HEK293 (cell line): ENCODE measurements at regions not wholly inside any gene's neighbourhood (a gene's known extent, or its start where the extent isn't known, plus 50 kb on each side); places are given as distances from the start of the nearest gene placed in this dataset.
"Not testable (repeated sequence)": the region's sequence is repeated elsewhere in the genome, so short reads cannot be mapped to it uniquely, and the experiment has no call there.

Source experiments
- CTCF ChIA-PET: fragments of 350-600 bp; formaldehyde crosslinking; extraction: SDS; loops from one replicate; lab custom pipeline; 2021; ENCODE audit warnings: antibody characterized with exemption; lab: Yijun Ruan, JAX
- POLR2A ChIA-PET: fragments of 300-600 bp; formaldehyde crosslinking; extraction: SDS; loops from one replicate; lab custom pipeline; 2020; ENCODE audit warnings: antibody characterized with exemption, inconsistent platforms; lab: Yijun Ruan, JAX
- H3K27ac ChIP-seq: fragments of 200-500 bp; sonication (Bioruptor generic); 2 replicates; pipeline ENCODE4 v1.5.1; 2014; ENCODE audit warnings: low read depth, low read length, control low read depth, inconsistent platforms; ENCODE audit errors: extremely low read depth
- H3K36me3 ChIP-seq, 2 experiments: fragments of 200-500 bp in 1 of 2; sonication (Bioruptor generic) in 1 of 2; 1 replicate in 1 of 2; 2 replicates in 1 of 2; pipeline ENCODE4 v1.5.1; 2014 to 2017; ENCODE audit warnings: inconsistent platforms in 2 of 2, low read length in 2 of 2; ENCODE audit not compliant: control insufficient read depth in 2 of 2, insufficient read depth in 1 of 2
- H3K4me1 ChIP-seq: fragments of 200-500 bp; sonication (Bioruptor generic); 2 replicates; pipeline ENCODE4 v1.5.1; 2014; ENCODE audit warnings: mild to moderate bottlenecking, low read length, inconsistent platforms; ENCODE audit not compliant: control insufficient read depth, insufficient read depth
- H3K4me3 ChIP-seq: 2 replicates; pipeline ENCODE4 v1.5.1; 2011; ENCODE audit warnings: low read depth, mild to moderate bottlenecking, control low read depth, low read length, moderate library complexity
- H3K9me3 ChIP-seq: fragments of 200-500 bp; sonication (Bioruptor generic); 2 replicates; pipeline ENCODE4 v1.5.1; 2014; ENCODE audit warnings: low read depth, low read length, inconsistent platforms; ENCODE audit not compliant: control insufficient read depth, insufficient read depth
- GLI2 ChIP-seq: fragments of 450-650 bp; formaldehyde crosslinking; IDR thresholded peaks from 2 replicates; pipeline ENCODE4; 2017; ENCODE audit warnings: missing biosample characterization, missing genetic modification characterization, low read depth, borderline replicate concordance
- KLF16 ChIP-seq: fragments of 450-650 bp; formaldehyde crosslinking; IDR thresholded peaks from 2 replicates; pipeline ENCODE4 v1.5.1; 2017; ENCODE audit warnings: missing biosample characterization, missing genetic modification characterization
- KLF9 ChIP-seq: fragments of 450-650 bp; formaldehyde crosslinking; IDR thresholded peaks from 2 replicates; pipeline ENCODE4 v1.5.1; 2016; ENCODE audit warnings: missing biosample characterization, missing genetic modification characterization, low read depth
- MZF1 ChIP-seq: fragments of 450-650 bp; formaldehyde crosslinking; IDR thresholded peaks from 2 replicates; pipeline ENCODE4 v1.5.1; 2017; ENCODE audit warnings: missing biosample characterization, missing genetic modification characterization, borderline replicate concordance
- SP3 ChIP-seq: fragments of 450-650 bp; formaldehyde crosslinking; IDR thresholded peaks from 2 replicates; pipeline ENCODE4 v1.5.1; 2016; ENCODE audit warnings: missing biosample characterization, missing genetic modification characterization
- ZNF274 ChIP-seq, 2 experiments: fragments of 200-500 bp in 1 of 2; fragments of 450-650 bp in 1 of 2; sonication (Bioruptor generic) in 1 of 2; formaldehyde crosslinking in 1 of 2; IDR thresholded peaks; 2 replicates each; pipeline versions ENCODE4 v1.5.1 to v1.6.1; 2014 to 2016; ENCODE audit warnings: borderline replicate concordance in 1 of 2, inconsistent platforms in 1 of 2, low read length in 1 of 2, missing biosample characterization in 1 of 2, missing genetic modification characterization in 1 of 2
- ZNF335 ChIP-seq: fragments of 450-650 bp; formaldehyde crosslinking; conservative IDR thresholded peaks from 2 replicates; pipeline ENCODE4 v1.5.1; 2016; ENCODE audit warnings: missing biosample characterization, missing genetic modification characterization
- ZNF596 ChIP-seq: fragments of 450-650 bp; IDR thresholded peaks from 2 replicates; pipeline ENCODE4 v1.5.0; 2018; ENCODE audit warnings: missing biosample characterization, mild to moderate bottlenecking, missing genetic modification characterization, moderate library complexity
- ZNF768 ChIP-seq: fragments of 450-650 bp; formaldehyde crosslinking; IDR thresholded peaks from 2 replicates; pipeline ENCODE4 v1.5.1; 2018; ENCODE audit warnings: missing biosample characterization, mild to moderate bottlenecking, missing genetic modification characterization
- TF ChIP-seq, protein P1 (sequence below): fragments of 450-650 bp; IDR thresholded peaks from 2 replicates; pipeline ENCODE4 v1.5.1; 2018; ENCODE audit warnings: missing biosample characterization, mild to moderate bottlenecking, missing genetic modification characterization
- TF ChIP-seq, protein P2 (sequence below): fragments of 450-650 bp; formaldehyde crosslinking; IDR thresholded peaks from 2 replicates; pipeline ENCODE4 v1.5.1; 2016; ENCODE audit warnings: missing biosample characterization, missing genetic modification characterization, borderline replicate concordance
- TF ChIP-seq, protein P3 (sequence below): fragments of 450-650 bp; formaldehyde crosslinking; IDR thresholded peaks from 2 replicates; pipeline ENCODE4 v1.5.1; 2016; ENCODE audit warnings: missing biosample characterization, missing genetic modification characterization

DNA sequence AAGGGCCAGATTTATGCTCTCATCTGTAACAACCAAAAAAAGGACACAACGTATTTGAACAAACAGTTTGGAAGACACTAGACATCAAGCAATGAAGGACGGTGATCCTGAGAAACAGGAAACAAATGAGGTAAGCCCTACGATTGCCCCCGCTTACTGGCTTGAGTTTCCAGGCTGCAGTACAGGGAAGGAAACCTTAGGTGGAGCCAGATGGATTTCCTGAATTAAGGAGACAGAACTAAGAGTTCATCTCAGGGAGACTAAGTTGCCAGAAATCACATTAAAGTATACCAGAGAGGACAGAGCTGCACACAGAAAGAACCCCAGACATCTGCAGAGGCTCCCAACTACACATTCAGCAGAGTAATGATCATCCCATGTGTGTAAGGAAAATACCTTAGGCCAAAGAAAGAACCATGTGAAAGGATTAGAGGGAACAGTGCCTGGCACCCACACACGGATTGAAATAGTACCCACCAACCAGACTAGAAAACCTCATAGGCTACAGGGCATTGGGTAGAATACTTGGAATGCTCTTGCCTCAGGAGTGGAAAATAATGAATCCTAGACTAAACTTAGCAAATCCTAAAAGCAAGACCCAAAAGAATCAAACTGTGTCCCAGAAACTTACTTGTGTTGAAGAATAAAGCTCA lies 99.3 kb upstream of the NIPBL start (continued):
- TF ChIP-seq ZNF335 (tag by site-specific recombination), result 0 out of 2 replicates have a peak, but pooled peaks have one; percentile 28
- TF ChIP-seq, all 188 proteins: peak for 4

DNA sequence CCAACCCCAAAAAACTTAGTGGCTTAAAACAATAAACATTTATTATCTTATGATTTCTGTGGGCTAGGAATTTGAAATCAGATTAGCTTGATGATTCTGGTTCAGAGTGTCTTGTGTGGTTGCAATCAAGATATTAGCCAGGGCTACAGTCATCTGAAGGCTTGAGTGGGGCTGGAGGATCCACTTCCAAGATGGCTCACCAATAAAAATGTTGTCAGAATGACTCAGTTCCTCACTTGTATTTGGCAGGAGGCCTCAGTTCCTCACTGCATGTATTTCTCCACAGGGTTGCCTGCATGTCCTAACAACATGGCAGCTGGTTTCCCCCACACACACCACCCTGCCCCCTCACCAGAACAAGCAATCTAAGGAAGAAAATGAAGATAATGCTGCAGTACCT lies 98.2 kb upstream of the NIPBL start:
- POLR2A ChIA-PET, result no interaction called here
- CTCF ChIA-PET, result interaction anchor here (1.0 to 2.4 kb wide), 9 partner anchors 8 to 227 kb away, joined by 3 to 7 read pairs (median 4); no protein-coding TSS in a partner anchor

DNA sequence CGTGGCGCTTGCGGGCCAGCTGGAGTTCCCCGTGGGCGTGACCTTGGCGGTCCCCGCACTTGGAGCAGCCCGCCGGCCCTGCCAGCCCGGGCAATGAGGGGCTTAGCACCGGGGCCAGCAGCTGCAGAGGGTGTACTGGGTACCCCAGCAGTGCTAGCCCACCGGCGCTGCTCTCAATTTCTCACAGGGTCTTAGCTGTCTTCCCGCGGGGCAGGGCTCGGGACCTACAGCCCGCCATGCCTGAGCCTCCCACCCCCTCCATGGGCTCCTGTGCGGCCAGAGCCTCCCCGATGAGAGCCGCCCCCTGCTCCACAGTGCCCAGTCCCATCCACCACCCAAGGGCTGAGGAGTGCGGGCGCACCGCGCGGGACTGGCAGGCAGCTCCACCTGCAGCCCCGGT lies 94.0 kb upstream of the NIPBL start:
- H3K4me1 ChIP-seq, POLR2A ChIA-PET, H3K4me3 ChIP-seq, H3K36me3 ChIP-seq, H3K27ac ChIP-seq, H3K9me3 ChIP-seq: not testable (repeated sequence)
- CTCF ChIA-PET, result interaction anchor here (1.2 kb wide), 1 partner anchor 9 kb away, joined by 3 read pairs; no protein-coding TSS in a partner anchor

More for the DNA sequence above, 98.2 kb upstream of the NIPBL start:
- Histone ChIP-seq H3K4me3 (no peak overlapping the region), H3K4me1 (no peaks in the 10 kb centered on the region), H3K36me3 (no peaks in the 10 kb centered on the region), H3K9me3 (no peaks in the 10 kb centered on the region), H3K27ac (no peak overlapping the region)
- TF ChIP-seq ZNF768 (tag by site-specific recombination) (no peak), SP3 (tag by site-specific recombination) (no peak), ZNF596 (tag by site-specific recombination) (no peak), ZNF335 (tag by site-specific recombination) (no peak), KLF16 (tag by site-specific recombination) (no peak), MZF1 (no peak), ZNF274 (IDR thresholded peaks at IDR 0.05; ENCODE audit: low read length) (no peak), ZNF274 (tag by site-specific recombination; IDR thresholded peaks at IDR 0.05; ENCODE audit: borderline replicate concordance) (no peak), GLI2 (tag by site-specific recombination) (no peak), KLF9 (tag by site-specific recombination) (no peak)
- TF ChIP-seq, protein P1, sequence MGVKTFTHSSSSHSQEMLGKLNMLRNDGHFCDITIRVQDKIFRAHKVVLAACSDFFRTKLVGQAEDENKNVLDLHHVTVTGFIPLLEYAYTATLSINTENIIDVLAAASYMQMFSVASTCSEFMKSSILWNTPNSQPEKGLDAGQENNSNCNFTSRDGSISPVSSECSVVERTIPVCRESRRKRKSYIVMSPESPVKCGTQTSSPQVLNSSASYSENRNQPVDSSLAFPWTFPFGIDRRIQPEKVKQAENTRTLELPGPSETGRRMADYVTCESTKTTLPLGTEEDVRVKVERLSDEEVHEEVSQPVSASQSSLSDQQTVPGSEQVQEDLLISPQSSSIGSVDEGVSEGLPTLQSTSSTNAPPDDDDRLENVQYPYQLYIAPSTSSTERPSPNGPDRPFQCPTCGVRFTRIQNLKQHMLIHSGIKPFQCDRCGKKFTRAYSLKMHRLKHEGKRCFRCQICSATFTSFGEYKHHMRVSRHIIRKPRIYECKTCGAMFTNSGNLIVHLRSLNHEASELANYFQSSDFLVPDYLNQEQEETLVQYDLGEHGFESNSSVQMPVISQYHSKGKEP, result no peak
- TF ChIP-seq, protein P2, sequence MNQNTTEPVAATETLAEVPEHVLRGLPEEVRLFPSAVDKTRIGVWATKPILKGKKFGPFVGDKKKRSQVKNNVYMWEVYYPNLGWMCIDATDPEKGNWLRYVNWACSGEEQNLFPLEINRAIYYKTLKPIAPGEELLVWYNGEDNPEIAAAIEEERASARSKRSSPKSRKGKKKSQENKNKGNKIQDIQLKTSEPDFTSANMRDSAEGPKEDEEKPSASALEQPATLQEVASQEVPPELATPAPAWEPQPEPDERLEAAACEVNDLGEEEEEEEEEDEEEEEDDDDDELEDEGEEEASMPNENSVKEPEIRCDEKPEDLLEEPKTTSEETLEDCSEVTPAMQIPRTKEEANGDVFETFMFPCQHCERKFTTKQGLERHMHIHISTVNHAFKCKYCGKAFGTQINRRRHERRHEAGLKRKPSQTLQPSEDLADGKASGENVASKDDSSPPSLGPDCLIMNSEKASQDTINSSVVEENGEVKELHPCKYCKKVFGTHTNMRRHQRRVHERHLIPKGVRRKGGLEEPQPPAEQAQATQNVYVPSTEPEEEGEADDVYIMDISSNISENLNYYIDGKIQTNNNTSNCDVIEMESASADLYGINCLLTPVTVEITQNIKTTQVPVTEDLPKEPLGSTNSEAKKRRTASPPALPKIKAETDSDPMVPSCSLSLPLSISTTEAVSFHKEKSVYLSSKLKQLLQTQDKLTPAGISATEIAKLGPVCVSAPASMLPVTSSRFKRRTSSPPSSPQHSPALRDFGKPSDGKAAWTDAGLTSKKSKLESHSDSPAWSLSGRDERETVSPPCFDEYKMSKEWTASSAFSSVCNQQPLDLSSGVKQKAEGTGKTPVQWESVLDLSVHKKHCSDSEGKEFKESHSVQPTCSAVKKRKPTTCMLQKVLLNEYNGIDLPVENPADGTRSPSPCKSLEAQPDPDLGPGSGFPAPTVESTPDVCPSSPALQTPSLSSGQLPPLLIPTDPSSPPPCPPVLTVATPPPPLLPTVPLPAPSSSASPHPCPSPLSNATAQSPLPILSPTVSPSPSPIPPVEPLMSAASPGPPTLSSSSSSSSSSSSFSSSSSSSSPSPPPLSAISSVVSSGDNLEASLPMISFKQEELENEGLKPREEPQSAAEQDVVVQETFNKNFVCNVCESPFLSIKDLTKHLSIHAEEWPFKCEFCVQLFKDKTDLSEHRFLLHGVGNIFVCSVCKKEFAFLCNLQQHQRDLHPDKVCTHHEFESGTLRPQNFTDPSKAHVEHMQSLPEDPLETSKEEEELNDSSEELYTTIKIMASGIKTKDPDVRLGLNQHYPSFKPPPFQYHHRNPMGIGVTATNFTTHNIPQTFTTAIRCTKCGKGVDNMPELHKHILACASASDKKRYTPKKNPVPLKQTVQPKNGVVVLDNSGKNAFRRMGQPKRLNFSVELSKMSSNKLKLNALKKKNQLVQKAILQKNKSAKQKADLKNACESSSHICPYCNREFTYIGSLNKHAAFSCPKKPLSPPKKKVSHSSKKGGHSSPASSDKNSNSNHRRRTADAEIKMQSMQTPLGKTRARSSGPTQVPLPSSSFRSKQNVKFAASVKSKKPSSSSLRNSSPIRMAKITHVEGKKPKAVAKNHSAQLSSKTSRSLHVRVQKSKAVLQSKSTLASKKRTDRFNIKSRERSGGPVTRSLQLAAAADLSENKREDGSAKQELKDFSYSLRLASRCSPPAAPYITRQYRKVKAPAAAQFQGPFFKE, result no peak
- TF ChIP-seq, protein P3, sequence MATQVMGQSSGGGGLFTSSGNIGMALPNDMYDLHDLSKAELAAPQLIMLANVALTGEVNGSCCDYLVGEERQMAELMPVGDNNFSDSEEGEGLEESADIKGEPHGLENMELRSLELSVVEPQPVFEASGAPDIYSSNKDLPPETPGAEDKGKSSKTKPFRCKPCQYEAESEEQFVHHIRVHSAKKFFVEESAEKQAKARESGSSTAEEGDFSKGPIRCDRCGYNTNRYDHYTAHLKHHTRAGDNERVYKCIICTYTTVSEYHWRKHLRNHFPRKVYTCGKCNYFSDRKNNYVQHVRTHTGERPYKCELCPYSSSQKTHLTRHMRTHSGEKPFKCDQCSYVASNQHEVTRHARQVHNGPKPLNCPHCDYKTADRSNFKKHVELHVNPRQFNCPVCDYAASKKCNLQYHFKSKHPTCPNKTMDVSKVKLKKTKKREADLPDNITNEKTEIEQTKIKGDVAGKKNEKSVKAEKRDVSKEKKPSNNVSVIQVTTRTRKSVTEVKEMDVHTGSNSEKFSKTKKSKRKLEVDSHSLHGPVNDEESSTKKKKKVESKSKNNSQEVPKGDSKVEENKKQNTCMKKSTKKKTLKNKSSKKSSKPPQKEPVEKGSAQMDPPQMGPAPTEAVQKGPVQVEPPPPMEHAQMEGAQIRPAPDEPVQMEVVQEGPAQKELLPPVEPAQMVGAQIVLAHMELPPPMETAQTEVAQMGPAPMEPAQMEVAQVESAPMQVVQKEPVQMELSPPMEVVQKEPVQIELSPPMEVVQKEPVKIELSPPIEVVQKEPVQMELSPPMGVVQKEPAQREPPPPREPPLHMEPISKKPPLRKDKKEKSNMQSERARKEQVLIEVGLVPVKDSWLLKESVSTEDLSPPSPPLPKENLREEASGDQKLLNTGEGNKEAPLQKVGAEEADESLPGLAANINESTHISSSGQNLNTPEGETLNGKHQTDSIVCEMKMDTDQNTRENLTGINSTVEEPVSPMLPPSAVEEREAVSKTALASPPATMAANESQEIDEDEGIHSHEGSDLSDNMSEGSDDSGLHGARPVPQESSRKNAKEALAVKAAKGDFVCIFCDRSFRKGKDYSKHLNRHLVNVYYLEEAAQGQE, result no peak
